HCT116 (cell line): ENCODE measurements at regions not wholly inside any gene's neighbourhood (a gene's known extent, or its start where the extent isn't known, plus 50 kb on each side); places are given as distances from the start of the nearest gene placed in this dataset.

Experiments
- CTCF ChIP-seq, 3 experiments: fragments of 200-600 bp in 1 of 3; sonication (generic) in 1 of 3; IDR thresholded peaks in 2 of 3; conservative IDR thresholded peaks in 1 of 3; 2 replicates each; pipeline ENCODE4 v1.5.1; 2012 to 2017; ENCODE audit warnings: low read depth in 2 of 3, low read length in 2 of 3, antibody characterized with exemption in 1 of 3, borderline replicate concordance in 1 of 3, control low read depth in 1 of 3, mild to moderate bottlenecking in 1 of 3, mixed read lengths in 1 of 3, mixed run types in 1 of 3, moderate library complexity in 1 of 3; ENCODE audit not compliant: insufficient read depth in 1 of 3
- EZH2 ChIP-seq: fragments of 200-600 bp; sonication (generic); IDR thresholded peaks from 2 replicates; pipeline ENCODE4 v1.6.1; 2017; ENCODE audit warnings: antibody characterized with exemption, mixed run types
- EZH2phosphoT487 ChIP-seq: fragments of 200-600 bp; IDR thresholded peaks from 2 replicates; pipeline ENCODE4 v1.6.1; 2018; ENCODE audit warnings: antibody characterized with exemption, borderline replicate concordance
- POLR2A ChIP-seq: IDR thresholded peaks from 2 replicates; pipeline ENCODE4 v1.7.0; 2011; ENCODE audit warnings: borderline replicate concordance; ENCODE audit not compliant: insufficient read depth, insufficient read length; ENCODE audit errors: extremely low read depth
- POLR2AphosphoS5 ChIP-seq: IDR thresholded peaks from 2 replicates; pipeline ENCODE4 v1.6.1; 2011; ENCODE audit warnings: mild to moderate bottlenecking, low read depth, low read length, moderate library complexity
- REST ChIP-seq: IDR thresholded peaks from 2 replicates; pipeline ENCODE4 v1.6.1; 2012; ENCODE audit warnings: low read depth
- SIN3A ChIP-seq: IDR thresholded peaks from 2 replicates; pipeline ENCODE4 v1.6.1; 2012; ENCODE audit warnings: low read depth
- SP1 ChIP-seq: IDR thresholded peaks from 2 replicates; pipeline ENCODE4 v1.6.1; 2012; ENCODE audit warnings: low read depth
- ZBTB33 ChIP-seq: IDR thresholded peaks from 2 replicates; pipeline ENCODE4 v1.6.1; 2011; ENCODE audit warnings: mild to moderate bottlenecking, low read length, moderate library complexity; ENCODE audit not compliant: insufficient replicate concordance; ENCODE audit errors: extremely low read depth

GRCh38 chr2:82591718-82592117 lies 1867.4 kb downstream of the SUCLG1 start:
- TF ChIP-seq POLR2A (no peak), CTCF (IDR thresholded peaks at IDR 0.05 in 2 of 3, conservative IDR thresholded peaks at IDR 0.05 in 1 of 3; ENCODE audit: borderline replicate concordance in 1 of 3, insufficient read depth in 1 of 3, low read depth in 2 of 3, low read length in 2 of 3) (no peak), SP1 (no peak), ZBTB33 (no peak), EZH2 (no peak), REST (no peak), EZH2phosphoT487 (no peak), SIN3A (no peak), POLR2AphosphoS5 (no peak)
